CD4-positive, alpha-beta T cell treated with Interleukin-15 for 4 hours (primary cell): ENCODE measurements at regions not wholly inside any gene's neighbourhood (a gene's known extent, or its start where the extent isn't known, plus 50 kb on each side); places are given as distances from the start of the nearest gene placed in this dataset.

Source experiments
- DNase-seq: peaks from one replicate; pipeline ENCODE4 v3.0.0-alpha.2; 2020; ENCODE audit warnings: low spot score

- no peak for DNase-seq
Observed at GRCh38 chr9:13387734-13388067, 108.2 kb upstream of the MPDZ start.

- no peak for DNase-seq
Observed at GRCh38 chr9:13386935-13387733, 107.6 kb upstream of the MPDZ start.

GRCh38 chr9:13386316-13386715 is 106.8 kb upstream of the MPDZ start:
- no peak for DNase-seq

- DNase-seq: no peak
Observed at GRCh38 chr9:13383855-13384254, 104.4 kb upstream of the MPDZ start.

- DNase-seq: no peak
Observed at GRCh38 chr9:13383216-13383615, 103.7 kb upstream of the MPDZ start.

- no peak for DNase-seq
Observed at GRCh38 chr9:13382595-13382994, 103.1 kb upstream of the MPDZ start.

GRCh38 chr9:13380903-13381302 is 101.4 kb upstream of the MPDZ start:
- no peak for DNase-seq

- DNase-seq: no peak
Observed at GRCh38 chr9:13378154-13378553, 98.7 kb upstream of the MPDZ start.

- no peak for DNase-seq
Observed at GRCh38 chr9:13377171-13377925, 97.9 kb upstream of the MPDZ start.

GRCh38 chr9:13372510-13372909 is 93.0 kb upstream of the MPDZ start:
- DNase-seq: no peak

GRCh38 chr9:13369431-13369830 is 89.9 kb upstream of the MPDZ start:
- DNase-seq: no peak

GRCh38 chr9:13367784-13368183 is 88.3 kb upstream of the MPDZ start:
- no peak for DNase-seq

- DNase-seq: no peak
Observed at GRCh38 chr9:13364271-13365000, 84.9 kb upstream of the MPDZ start.

GRCh38 chr9:13361076-13361475 is 81.6 kb upstream of the MPDZ start:
- DNase-seq: no peak

- no peak for DNase-seq
Observed at GRCh38 chr9:13360188-13360587, 80.7 kb upstream of the MPDZ start.

GRCh38 chr9:13358128-13358527 is 78.6 kb upstream of the MPDZ start:
- no peak for DNase-seq

- DNase-seq: no peak
Observed at GRCh38 chr9:13354733-13355132, 75.2 kb upstream of the MPDZ start.

- DNase-seq: no peak
Observed at GRCh38 chr9:13352451-13352979, 73.0 kb upstream of the MPDZ start.

- no peak for DNase-seq
Observed at GRCh38 chr9:13351778-13352386, 72.4 kb upstream of the MPDZ start.

GRCh38 chr9:13332571-13332970 is 53.1 kb upstream of the MPDZ start:
- DNase-seq: no peak

- no peak for DNase-seq
Observed at GRCh38 chr9:13331320-13331719, 51.8 kb upstream of the MPDZ start.

GRCh38 chr9:13330396-13331004 is 51.0 kb upstream of the MPDZ start:
- DNase-seq: no peak
